Globus pallidus (tissue), 1 donor: ENCODE measurements at regions not wholly inside any gene's neighbourhood (a gene's known extent, or its start where the extent isn't known, plus 50 kb on each side); places are given as distances from the start of the nearest gene placed in this dataset.

Experiments
- DNase-seq: peaks from one replicate; pipeline ENCODE4 v3.0.0-alpha.2; 2015; ENCODE audit warnings: low spot score

DNA sequence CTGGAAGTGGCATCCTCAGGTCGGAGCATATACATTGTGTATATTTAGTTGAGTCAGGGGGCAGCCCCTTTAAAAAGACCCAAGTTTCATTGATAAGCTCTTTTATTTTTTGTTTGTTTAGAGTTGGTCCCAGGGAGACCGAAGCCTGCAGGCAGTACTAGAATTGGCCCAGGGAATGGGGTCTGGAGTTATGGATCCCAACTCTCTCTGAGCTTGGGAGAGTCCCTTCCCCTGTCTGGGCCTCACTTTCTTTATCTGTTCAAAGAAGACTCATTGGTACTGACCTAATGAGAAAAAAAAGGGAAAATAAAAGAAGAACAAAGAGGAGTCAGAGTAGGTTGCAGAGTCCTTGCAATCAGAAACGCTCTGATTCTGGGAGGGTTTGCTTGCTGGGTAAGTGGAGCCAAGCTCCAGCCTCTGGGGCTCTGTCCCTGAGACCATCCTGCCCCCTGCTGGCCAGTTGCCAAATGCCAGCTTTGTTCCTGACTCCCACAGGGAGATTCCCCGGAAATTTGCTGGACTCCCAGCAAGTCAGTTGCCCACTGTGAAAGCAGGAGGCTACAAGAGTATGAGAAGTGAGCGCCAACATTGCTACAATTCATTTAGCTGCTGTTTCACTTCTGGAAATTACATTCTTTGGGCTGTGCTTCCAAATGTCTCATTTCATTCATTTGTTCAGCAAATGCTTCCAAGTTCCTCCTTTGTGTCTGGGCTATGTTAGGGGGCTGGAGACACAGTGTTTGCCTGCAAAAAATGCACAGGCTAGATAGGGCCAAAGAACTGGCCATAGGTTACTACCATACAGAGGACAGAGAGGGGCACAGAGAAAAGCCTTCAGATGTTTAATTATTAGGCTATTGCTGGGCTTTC, 156.2 kb downstream of the MELK start:
- peak; percentile 20 for DNase-seq

DNA sequence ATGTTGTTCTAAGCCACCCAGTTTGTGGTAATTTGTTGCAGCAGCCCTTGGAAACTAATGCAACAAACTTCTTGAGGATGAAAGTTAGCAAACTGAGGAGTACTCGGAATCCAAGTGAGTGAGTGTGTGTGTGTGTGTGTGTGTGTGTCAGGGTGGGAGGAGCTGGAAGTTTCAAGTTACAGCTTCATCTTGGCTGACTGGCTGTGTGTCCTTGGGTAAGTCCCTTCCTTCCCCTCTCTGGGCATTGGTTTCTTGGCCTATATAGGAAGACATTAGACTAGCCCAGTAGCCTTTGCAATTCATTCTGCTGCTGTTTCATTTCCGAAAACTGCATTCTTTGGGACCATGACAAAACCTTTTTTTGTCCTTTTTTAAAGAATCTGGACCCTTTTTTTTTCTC, 157.2 kb downstream of the MELK start:
- DNase-seq: no peak

DNA sequence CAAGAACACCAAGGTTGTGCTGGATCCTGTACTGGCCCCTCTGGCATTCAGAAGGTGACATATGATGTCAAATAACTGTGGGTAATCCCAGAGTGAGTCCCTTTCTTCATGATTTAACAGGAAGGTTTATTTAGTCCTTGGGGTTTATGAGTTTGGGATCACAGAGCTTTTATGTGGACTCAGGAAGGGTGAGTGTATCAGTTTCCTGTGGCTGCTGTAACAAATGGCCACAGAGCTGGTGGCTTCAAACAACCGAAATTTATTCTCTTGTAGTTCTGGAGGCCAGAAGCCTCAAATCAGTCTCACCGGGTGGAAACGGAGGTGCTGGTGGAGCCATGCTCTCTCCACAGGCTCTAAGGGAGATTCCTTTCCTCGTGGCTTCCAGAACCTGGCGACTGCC, 157.7 kb downstream of the MELK start:
- no peak for DNase-seq

DNA sequence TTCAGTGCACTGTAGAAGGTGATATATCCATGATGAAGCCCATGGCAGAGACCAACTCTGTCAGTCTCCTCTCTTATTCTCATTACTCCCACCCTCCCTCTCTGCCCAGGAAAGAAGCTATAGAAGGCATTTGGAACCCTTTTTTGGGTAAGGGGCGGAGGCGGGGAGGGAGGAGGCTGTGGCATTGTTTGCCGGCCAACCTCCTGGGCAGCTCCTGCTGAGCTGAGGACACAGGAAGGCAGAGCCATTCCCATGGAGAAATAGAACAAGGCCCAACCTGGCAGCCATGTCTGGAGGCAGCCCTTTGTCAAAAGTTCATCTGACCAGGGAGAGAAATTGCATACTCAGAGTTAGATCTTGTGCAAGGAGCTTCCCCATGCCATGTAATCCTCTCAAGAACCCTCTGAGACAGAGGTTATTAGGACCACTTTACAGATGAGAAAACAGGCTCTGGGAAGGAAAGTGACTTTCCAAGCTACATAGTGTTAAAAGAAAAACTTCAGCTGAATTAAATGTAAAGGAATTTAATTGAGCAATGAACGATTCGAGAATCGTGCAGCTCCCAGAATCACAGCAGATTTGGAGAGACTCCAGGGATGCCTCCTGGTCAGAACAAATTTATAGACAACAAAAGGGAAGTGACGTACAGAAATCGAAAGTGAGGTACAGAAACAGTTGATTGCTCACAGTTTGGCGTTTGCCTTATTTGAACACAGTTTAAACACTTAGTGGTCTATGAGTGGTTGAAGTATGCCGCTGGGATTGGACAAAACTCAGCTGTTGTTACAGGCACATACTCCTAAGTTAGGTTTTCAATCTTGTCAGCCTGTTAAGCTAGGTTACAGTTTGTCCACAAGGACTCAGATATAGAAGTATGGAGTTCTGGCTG, 158.6 kb downstream of the MELK start:
- no peak for DNase-seq

DNA sequence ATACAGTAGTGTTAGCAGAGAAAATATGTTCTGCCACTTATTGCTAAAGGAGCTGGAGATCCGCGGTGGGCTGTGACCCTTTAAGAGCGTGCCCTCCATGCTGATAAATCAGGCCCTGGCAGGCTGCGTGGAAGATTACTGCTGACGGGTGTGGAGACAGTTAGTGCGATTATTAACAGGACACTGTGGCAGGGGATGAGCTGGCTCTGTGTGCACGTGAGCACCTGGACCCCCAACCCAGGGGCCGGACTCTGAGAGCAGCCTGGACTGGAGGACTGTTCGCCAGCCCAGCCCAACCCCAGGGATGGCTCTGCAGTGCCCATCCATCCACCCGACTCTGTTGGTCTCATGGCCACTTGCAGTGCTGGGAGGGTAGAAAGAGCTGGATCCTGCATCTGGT, 162.0 kb downstream of the MELK start:
- no peak for DNase-seq

DNA sequence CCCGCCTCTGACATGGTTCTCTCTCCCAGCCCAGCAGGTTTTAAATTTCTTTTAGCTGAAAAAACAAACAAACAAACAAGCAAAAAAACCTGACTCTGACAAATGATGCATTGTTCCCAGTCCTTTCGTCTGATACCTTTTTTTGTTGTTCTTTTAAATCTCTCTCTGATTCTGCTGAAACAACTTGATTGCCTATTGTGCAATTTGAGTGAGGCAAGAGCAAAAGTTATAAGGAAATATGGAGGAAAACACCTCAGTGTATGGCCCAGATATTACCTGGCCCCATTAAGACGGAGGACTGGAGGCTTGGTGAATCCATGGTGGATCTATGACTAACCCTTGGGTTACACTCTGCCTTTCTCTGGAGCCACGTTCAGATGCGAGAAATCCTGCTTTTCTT, 164.0 kb downstream of the MELK start:
- no peak for DNase-seq

DNA sequence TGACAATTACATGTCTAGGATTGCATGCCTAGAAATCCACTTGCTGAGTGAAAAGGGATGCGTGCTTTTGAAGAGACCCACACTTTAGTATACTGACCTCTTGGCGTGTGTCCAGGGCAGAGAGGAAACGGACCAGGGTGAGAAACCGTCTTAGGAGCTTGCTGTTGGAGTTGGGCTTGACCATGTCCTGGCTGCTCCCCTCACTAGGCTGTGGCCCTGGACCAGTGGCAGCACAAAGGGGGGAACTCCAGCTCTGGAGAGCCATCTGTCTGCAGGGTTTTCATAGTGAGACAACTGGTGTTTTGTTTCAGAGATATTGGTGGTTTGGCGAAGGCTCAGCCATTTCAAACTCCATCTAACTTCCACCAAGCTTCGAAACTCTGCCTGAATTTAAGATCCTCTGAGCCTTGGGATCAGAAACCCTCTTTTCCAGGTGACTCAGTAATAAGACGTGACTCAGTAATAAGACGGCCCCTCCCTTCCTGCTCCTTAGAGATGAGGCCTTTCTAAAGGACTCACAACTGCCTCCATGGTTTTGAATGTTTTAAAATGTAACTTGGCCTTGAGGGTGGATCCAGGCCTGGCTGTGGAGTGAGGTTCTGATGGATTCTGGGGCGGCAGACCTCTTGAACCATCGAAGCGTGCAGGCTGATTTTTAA, 165.8 kb downstream of the MELK start:
- DNase-seq: peak; percentile 12

DNA sequence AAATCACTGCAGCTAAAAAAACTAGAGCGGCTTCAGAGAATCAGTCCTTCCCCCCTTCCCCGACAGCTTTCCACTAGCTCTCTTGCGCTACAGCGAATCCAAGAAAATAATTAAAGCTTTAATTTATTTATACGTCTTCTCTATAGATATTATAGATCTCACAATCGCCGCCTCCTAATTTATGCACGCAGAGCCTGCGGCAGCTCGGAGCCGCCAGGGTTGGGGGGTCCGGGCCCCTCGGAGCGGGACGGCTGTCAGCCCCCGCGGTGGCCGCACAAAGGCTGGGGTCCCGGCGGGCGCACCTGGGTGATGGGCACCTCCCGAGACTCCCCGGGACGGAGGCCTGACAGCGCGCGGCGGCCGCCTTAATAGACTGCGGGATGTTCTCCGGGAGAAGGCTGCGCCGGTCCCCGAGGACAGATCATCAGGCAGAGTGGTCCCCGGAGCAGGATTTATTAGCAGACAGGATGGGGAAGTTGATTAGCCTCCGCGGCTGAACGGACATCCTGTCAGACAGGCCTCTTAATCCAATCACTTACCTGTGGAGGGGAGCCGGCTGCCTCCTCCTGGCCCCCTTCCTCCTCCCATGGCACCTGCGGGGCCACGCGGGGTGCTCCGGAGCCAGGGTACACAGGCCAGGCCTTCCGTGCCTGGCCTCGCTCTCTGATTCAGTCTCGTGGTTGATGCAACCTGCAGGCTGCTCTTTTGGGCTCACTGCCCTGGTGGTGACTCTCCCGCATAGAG, 166.8 kb downstream of the MELK start:
- no peak for DNase-seq

DNA sequence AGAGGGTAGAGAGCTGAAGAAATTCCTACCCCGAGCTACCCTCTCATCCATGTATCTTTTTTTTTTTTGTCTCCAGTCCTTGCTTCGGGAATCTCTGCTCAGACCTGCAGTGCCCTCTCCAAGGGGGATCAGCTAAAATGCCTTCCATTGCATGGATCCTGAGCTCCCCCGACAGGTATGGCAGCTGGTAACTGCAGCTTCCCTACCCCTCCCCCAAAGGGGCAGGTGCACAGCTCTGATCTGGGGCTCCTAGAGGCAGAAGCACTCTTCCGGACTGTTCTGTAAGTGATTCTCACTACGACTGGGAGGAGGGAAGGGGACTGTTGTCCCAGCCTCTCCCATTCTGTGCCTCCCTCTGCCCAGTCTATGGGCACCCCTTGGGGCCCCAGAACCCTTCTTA, 169.6 kb downstream of the MELK start:
- no peak for DNase-seq

DNA sequence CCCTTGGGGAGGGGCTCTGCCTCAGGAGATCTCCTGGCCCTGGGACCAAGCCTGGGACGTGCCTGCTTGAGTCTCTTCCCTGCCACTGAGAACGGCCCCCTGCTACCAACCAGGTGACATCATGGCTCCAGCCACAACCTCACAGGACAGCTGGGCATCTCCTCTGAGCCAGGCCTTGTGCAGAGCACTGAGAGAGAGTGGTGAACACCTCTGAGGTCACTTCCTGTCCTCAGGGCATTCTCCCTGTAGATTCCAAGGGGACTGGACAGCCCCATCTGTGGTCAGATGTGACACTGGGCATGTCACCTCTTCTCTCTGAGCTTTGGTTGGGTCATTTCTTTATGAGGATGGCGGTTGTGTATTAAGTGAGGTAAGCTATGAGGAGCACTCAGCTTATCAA, 172.0 kb downstream of the MELK start:
- DNase-seq: no peak

DNA sequence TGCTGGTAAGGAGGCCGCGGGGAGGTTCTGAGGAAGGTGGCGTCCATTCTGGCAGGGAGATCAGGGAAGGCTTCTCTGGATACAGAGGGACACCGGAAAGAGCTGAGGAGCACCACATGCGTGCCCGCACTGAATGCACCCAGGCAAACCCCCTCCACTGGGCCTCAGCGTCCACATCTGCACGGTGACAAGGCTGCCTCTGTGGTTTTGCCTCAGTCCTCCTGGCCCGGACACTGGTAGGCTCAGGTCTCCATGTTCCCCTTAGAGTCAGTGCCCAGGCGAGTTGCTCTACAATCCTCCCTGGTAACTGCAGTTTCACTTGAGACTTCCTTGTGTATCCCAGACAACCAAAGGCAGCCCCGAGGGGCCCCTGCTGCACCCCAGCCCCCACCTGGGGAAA, 173.3 kb downstream of the MELK start:
- no peak for DNase-seq

DNA sequence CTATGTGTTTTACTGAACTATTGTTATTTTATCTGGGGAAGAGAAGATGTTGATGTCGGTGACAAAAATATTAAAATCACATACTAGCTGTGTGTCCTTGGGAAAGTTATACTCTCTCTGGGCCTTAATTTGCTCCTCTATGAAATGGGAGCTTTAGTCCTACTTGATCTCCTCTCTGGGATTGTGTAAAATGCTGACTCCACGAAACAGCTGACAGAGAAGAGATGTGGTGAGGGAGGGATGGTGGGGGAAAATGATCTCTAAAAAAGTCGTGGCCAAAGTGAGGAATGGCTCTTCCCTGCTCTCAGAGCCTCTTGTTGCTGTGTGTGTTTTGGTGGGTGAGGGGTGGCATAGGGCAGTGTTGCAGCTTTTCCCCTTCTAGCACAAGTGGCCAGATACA, 173.7 kb downstream of the MELK start:
- no peak for DNase-seq

DNA sequence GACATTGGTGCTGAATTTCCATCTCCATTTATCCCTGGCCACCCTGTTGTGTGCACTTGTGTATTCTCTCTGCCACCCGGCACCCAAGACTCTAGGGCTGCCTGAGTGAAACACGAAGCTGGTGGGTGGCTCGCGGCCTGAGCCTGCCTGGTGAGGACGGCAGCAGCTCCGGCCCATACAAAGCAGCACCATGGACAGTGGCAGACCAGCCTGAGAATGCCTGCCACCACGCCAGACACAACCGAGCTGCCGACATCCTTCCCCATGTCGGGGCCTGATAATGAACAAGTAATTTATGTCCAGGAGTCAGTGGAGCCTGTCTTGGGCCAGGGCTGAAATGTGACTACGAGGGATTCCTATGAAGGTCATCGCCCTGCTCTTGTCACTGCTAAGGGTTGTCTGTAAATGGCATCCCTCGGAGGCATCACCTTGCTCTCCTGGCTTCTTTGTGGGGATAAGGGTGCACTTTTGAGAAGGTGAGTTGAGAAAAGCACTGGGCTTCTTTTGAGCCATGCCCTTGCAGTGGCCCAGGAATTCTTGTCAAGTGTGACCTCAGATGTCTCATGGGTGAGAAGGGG, 175.7 kb downstream of the MELK start:
- no peak for DNase-seq

DNA sequence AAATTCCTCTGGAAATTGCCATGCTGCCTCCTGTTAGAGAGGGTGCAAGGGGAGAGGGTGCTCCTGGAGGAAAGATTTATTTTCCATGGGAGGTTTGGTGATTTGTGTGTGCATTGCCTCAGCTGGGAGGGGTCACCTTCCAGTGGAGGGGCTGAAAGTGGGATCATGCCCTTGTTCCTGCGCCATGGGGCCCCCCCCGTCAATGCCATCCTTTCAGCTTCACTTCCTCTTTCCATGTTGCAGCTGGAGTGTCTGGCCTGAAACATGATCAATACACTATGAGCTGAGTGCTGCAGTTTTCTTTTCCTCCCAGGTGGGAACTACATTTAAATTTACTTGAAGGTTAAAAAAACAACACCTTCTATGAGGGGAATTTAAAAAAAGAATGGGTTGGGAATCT, 176.8 kb downstream of the MELK start:
- DNase-seq: no peak

DNA sequence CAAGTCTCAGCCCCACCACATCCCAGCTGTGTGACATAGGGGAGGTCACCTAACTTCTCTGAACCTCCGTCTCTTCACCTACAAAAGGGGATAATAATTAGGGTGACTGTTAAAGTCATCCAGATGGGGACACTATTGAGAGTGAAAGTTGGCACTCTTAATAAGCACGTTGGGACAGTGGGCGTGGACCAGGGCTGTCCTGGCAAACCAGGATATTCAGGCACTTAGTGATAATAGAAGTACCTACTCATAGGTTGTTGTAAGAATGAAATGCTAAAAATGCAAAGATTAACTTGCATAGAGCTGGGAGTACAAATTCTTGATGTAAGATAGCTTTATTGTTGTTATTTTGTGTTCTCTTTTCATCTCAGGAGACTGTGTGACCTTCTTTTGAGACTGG, 177.9 kb downstream of the MELK start:
- no peak for DNase-seq

DNA sequence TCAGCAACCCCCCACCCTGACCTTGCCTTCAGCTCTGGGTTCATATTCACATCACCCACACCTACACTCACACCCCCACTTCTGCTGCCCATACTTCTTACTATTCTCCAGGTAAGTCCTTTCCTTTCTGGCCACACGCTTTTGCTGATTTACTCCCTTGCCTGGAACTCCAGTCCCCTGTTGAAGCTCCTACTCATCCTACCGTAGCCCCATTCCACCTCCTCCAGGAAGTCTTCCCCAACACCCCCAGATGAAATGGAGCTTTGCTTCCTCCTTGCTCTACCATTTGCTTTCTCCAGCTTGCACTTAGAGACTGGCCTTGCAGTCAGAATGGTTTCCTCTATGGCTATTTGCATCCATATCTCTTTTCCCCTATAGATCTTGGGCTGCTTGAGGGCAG, 182.3 kb downstream of the MELK start:
- no peak for DNase-seq

DNA sequence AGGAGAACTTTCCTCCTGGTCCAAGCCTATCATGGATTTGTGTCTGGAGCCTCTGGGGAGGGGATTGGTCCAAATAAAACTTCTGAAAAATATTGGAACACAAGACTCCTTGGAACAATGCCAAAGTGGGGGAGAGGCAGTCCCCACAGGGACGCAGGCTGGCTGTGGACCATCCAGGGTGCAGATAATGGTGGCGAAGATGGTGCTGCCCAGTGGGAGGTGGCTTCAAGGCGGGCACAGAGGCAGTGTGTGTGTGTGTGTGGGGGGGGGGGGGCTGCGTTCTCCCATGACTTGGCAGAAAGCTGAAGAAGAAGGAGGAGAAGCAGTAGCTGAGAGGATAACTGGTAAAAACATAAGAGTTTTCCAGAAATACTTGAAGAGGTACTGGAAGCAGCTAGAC, 186.4 kb downstream of the MELK start:
- DNase-seq: no peak

DNA sequence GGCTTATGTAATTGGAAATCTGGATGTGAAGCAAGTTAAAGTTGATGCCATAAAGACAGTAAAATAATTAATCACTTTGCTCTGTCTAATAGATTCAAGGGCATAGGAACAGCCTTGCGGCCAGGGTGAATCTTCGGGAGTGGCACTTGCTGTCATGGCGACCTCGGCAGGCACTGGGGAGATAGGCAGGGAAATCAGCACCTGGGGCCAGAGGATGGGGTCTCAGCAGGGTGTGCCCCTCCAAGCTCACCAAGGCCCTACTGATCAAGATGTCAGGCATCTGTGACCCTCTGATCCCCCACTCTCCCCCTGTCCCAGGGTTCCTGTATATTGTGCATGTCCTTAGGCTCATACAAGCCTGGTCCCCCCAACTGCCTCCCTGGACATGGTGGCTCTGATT, 187.3 kb downstream of the MELK start:
- DNase-seq: no peak

DNA sequence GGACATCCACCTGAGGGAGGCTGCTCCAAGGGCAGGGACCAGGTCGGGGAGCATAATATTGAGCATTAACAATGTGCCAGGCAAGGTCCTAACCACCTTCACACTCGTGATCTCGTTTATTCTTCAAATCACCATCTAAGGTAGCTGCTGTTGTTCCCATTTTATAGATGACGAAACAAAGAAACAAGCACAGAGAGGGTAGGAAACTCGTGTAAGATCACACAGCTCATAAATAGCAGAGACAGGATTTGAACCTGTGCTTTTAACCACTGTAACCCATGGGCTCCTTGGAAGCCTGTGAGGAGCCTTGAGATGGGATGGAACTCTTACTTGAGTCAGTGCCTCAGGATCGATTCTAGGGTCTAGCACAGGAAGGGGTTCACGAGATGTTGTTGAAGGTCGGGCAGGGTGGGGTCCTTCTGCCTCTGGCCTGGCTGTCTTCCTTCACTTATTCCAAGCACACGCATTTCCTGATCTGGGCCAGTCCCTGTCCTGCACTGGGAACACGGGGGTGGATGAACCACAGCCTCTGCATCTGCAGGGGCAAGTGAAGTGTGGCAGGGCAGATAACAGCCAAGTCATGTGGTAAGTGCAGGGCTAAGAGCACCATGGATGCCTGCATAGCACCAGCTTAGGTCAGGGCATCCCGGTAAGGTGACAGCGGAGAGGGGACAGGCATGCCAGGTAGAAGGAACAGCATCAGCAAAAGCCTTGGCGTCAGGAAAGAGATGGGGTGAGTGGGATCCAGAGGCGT, 188.1 kb downstream of the MELK start:
- DNase-seq: no peak

DNA sequence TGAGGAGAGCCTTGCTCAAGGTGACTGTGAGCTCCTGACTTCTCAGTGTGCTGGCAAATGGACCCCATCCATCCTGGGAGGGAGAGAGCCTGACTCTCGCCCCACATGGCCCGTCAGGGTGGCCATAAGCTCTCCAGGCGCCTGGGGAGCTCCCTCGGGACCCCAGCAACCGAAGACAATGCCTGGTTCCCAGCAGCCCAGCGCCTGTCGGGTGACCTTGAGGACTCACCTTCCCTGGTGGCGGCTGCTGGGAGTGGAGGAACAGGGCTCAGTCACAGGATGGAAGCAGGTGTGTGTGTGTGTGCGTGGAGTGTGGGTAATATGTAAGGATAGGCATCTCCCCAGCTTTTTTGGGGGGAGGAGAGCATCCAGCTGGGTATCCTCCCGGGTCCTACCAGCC, 190.3 kb downstream of the MELK start:
- no peak for DNase-seq

DNA sequence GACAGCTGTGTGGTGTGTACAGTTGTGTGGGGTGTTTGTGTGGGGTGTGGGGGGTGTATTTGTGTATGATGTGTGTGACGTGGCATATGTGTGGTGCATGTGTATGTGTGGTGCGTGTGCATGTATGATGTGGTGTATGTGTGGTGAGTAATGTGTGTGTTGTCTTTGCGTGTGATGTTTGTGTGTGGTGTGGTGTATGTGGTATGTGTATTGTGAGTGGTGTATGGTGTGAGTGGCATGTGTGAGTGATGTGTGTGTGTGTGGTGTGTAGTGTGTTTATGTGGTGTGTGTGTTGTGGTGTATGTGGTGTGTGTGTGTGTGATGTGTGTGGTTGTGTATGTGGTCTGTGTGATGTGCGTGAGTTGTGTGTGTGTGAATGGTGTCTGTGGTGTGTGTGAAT, 191.1 kb downstream of the MELK start:
- DNase-seq: no peak
